ENCODE measurements at regions not wholly inside any gene's neighbourhood (a gene's known extent, or its start where the extent isn't known, plus 50 kb on each side); places are given as distances from the start of the nearest gene placed in this dataset.
"Not testable (repeated sequence)": the region's sequence is repeated elsewhere in the genome, so short reads cannot be mapped to it uniquely, and the experiment has no call there.

GRCh38 chr4:127214016-127214415 lies 418.7 kb upstream of the INTU start:
- no peak for DNase-seq

DNA sequence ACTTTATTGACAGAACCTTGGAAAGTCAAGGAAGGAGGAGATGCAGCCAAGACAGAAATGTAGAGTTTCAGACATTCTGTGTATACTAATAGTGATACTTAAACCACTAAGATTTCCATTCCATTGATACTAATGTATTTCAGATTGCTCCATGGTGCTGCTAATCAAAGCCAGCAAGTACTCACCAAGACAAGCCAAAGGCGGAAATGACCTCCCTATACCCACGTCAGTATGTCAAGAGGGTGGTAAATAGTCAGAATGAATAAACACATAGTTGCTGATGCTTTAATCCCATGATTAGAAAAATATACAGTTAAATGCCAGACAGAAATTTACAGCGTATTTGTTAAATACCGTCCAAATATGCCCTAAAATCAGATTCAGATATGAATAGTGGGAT lies 417.8 kb upstream of the INTU start:
- no peak for DNase-seq

DNA sequence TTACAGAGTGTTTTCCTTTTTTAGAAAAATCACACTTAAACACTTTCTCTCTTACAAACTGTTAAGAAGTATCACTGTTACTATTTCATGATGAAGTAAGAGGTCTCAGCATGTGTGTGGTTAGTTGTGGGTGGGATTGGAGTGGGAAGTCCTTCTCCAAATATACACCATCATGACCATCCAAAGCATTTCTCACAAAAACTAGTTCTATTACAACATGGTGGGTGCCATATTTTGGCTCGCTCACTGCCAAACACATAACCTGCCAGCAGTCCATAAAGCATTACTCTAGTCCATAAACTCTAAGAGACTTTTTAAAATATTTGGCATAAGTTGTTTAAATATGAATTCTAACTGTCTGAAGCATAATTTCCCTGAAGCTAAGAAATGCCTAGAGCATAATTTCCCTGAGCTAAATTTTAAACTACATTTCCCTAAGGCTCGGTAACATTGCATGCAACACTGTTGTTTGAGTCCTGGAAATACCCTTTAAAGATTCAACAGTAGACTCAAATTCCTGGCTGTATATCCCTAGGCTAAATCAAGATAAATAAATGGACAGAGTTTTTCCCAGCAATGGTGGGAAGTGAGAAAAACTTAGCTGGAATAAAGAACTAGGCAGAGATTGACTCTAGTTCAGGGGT lies 415.0 kb upstream of the INTU start:
- DNase-seq, result no peak

- no peak for DNase-seq
Observed at GRCh38 chr4:127219232-127219631, 413.5 kb upstream of the INTU start.

DNA sequence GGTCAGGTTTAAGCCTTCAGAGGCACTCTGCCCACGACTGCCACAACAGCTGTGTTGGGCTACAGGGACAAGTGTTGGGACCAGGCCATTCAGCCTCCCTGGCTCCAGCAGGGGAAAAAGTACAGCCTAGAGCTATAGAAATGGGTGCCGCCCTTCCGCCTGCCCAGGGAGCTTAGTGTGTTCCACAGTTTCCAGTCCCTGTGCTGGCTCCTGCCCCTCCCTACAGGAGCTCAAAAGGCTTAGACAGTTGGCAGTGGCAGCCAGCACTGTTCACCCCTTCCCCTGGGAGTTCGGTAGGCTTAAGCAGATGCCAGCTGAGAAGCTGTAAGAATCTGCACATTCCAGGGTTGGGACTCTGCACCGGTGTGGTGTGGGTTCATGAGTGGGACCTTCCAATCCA lies 408.2 kb upstream of the INTU start:
- no peak for DNase-seq

GRCh38 chr4:127229855-127230608 lies 402.7 kb upstream of the INTU start:
- DNase-seq, result no peak

DNA sequence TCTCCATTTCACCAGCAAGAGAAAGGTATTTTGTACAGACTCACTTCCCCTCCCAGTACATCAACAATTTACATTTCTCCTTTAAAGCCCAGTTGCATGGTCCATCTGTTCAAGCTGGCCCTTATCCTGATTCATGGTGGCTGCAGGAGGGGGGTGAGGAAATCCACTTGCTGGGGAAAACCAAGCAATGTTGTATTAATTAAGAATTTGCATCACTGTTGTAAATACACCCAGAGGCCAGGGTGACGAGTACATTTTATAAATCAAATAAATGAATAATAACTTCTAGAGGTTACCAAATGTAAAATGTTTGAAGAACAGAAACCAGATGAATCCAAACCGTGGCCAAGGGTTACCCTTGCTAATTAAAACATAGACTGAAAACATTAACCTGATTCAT lies 395.9 kb upstream of the INTU start:
- no peak for DNase-seq

DNA sequence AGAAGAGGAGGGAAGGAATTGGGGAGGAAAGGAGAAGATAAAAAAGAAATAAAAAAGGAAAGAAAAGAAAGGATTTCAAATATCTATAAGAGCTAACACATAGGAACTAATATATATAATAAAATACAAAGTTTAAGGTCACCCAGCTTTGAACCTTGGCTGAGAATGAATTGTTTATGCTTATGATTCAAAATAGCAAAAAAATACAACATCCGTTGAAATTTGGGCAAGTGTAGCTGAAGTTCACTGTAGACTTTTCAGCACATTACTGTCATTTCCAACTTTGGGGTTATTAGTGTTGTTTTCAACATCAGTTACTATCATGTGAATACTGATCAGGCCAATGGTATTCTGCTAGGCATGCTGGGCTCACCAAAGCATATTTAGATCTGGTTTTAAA lies 395.2 kb upstream of the INTU start:
- DNase-seq, result no peak

DNA sequence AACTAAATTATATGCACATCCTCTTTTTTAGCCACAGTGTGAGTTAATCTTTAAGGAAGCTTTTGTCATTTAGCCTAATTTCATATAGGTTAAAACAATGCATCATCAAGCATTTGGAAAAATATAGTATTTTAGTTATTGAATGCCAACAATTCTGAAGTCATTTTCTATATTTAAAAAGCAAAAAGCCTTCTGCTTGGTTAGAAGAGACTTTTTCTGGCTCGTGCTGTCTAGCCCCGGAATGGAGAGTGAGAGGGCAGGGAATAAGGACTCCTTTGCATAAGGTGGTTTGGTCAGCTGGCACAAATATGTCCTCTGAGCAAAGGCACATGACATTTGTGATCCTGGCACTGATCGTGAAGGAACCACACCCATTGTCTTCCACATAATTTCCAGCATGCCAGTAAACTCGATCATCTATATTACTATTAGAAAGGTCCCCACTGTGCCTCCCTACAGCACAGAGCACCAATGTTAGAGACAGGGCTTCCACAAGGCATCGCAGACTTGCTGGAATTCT lies 393.7 kb upstream of the INTU start:
- no peak for DNase-seq

DNA sequence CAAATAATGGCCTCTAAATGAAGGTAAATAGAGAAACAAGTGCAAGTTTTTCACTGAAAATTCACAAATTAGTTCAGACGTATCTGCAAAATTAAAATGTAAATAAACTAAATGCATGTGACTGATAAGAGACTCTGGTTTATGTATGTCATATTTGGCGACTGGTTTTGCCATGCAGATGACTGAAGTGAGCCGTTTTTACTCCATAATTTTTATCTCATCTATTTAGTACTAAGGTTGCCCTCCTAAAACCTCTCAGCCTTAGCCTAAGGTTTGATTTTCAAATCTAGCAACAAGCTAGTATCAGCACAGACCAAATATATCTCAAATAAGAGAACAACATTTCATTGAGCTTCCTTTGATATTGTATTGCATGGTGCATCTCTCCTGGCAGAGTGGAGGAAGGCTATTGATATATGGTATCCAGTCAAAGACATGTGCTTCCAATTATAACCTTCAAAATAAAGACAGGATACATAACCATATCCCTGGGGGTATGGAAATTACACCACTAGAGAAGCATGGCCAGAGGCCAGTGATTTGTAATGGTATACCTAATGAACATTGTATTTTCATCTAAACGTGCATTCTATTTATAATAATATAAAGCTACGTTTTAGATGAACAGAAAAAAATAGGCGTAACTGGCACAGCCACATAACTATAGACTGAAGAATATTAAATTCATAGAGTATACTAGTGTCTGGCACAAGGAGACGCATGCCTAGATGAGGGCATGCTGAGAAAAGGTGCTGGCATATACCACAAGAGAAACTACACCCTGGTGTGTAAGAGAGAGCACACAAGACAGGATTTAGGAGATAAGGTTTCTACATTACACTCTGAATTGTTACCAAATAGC lies 392.6 kb upstream of the INTU start:
- DNase-seq, result no peak

DNA sequence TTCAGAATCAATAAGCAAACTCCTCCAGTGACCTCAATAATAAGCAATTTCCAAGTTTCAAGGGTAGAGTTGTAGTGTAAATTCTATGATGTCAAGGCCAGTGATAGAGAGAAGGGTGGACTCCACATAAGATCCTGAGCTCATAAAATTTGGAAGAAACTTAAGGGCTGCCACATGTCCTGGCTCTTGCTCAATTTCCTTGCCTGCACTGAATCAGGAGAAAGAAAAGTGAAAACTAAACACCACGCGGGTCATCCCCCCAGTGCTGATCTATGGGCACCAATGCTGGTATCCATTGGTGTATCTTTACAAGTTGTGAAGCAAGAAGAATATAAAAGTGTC lies 392.0 kb upstream of the INTU start:
- DNase-seq, result no peak

DNA sequence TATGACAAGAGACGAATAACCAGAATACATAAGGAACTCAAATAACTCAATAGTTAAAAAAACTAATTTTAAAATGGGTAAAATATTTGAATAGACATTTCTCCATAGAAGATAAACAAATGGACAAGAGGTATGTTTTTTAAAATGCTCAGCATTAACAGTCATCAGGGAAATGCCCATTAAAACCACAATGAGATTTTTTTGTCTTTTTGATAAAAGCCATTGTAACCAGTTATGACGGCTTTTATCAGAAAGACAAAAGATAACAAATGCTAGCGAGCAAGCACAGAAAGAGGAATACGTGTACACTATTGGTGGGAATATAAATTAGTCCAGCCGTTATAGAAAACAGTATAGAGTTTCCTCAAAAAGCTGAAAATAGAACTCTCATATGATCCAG lies 388.2 kb upstream of the INTU start:
- DNase-seq, result no peak

- DNase-seq, result no peak
Observed at GRCh38 chr4:127246963-127247952, 385.5 kb upstream of the INTU start.

GRCh38 chr4:127249066-127249766 lies 383.5 kb upstream of the INTU start:
- DNase-seq, result no peak

DNA sequence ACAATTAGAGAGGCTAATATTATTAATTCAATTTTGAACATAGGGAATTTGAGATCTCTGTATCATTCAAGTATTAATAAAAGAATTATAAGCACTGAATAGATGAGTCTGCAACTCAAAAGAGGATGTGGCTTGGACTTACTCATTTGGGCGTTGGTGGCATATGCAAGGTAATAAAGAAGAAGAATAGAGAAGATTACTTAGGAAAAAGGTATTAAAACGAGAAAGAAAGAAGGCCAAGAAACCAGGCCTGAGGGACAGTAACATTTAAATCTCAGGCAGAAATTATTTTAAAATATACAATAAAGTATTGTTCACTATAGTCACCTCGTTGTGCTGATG lies 383.0 kb upstream of the INTU start:
- no peak for DNase-seq

DNA sequence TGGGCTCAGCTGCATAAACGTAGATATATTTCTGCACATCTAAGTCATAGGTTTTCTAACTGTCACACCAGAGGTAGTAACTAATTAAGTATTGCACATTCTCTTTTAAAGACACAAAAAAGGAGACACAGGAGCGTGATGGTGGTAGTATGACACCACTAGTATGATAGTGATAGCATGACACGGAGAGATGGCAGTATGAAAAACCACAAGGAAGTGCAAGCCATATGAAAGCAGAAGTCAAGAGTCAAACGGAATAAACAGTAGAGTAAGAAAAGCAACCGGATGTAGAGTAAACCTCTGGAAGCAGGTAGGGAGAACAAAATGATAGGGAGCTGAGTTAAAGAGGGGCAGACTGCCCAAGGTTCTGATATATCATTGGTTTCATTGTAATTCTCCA lies 382.2 kb upstream of the INTU start:
- no peak for DNase-seq

- no peak for DNase-seq
Observed at GRCh38 chr4:127251423-127251822, 381.3 kb upstream of the INTU start.

GRCh38 chr4:127256500-127256899 lies 376.3 kb upstream of the INTU start:
- DNase-seq, result no peak

DNA sequence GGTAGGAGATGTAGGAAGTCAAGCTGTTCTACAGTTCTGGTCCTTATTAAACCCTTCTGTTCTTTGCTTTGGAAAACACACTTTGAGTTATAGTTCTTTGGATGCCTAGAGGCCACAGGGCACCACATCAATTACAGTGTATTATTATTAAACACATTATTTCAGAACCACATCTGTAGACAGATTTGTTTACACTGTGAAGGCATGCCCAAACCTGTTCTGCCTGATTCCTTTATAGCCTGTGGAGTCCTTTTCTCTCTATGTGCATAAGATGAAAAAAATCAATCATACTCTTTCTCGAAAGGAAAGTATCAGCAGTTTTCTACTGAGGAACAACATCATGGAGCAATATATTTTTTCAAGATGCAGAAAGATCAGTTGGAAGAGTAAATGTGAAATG lies 371.3 kb upstream of the INTU start:
- DNase-seq, result no peak

DNA sequence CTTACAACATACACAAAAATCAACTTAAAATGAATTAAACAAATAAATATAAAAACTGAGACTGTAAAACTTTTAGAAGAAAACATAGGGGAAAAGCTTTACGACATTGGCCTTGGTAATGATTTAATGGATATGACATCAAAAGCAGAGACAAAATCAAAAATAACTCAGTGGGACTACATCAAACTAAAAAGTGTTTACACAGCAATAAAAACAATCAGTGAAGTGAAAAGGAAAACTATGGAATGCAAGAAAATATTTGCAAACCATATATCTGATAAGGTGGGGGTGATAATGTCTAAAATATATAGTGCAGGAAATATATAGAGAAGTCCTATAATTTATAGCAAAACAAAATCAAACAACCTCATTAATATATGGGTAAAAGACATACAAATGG lies 364.4 kb upstream of the INTU start:
- DNase-seq, result no peak

DNA sequence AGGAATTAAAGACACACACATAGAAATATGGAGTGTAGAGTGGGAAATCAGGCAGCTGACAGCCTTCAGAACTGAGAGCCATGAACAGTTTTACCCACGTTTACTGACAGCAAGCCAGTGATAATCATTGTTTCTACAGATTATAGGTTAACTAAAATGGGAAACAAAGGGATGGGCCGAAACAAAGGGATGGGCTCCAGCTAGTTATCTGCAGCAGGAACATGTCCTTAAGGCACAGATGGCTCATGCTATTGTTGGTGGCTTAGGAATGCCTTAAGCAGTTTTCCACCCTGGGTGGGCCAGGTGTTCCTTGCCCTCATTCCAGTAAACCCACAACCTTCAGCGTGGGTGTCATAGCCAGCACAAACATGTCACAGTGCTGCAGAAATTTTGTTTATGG lies 355.7 kb upstream of the INTU start:
- DNase-seq, result not testable (repeated sequence)

DNA sequence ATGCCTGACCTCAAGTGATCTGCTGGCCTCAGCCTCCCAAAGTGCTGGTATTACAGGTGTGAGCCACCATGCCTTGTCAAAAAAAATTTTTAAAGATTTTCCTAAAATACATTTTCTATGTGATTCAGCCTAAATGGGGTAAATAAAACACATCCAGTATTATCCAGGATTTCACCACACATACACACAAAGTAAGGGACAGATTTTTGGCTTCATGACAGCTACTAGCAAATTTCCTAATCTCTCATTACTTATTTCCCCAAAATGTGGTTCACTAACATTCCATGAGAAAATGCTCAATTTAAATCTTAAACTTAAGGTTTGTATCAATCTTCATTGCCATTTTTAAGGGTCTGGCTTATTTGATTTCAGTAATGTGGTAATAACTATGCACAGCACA lies 348.5 kb upstream of the INTU start:
- DNase-seq, result no peak
